NCI-H2227 (cell line): ENCODE measurements at regions not wholly inside any gene's neighbourhood (a gene's known extent, or its start where the extent isn't known, plus 50 kb on each side); places are given as distances from the start of the nearest gene placed in this dataset.

Source experiments
- DNase-seq: peaks from one replicate; lab custom pipeline; 2025; ENCODE audit not compliant: unreplicated experiment; lab: John Stamatoyannopoulos, UW

DNA sequence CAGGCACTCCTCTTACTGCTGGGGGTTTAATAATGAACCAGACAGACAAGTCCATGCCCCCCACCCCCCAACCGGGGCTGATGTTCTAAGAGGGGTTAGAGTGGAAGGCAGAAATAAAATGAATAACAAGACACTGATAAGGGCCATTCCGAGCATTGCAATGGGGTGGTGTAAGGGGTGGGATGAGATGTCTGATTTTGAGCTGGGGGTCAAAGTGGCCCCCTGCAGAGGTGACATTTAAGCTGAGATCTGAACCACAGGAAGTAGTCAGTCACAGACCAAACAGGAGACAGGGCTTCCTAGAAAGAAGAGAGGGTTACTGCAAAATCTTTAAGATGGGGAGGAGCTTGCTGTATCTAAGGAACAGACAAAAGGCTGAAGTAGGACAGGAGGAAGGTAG lies 180.6 kb upstream of the SH3BP4 start:
- DNase-seq, result no peak

- DNase-seq, result no peak
Measured at GRCh38 chr2:234770715-234771141, 181.1 kb upstream of the SH3BP4 start.

GRCh38 chr2:234770031-234770506 lies 181.7 kb upstream of the SH3BP4 start:
- no peak for DNase-seq

DNA sequence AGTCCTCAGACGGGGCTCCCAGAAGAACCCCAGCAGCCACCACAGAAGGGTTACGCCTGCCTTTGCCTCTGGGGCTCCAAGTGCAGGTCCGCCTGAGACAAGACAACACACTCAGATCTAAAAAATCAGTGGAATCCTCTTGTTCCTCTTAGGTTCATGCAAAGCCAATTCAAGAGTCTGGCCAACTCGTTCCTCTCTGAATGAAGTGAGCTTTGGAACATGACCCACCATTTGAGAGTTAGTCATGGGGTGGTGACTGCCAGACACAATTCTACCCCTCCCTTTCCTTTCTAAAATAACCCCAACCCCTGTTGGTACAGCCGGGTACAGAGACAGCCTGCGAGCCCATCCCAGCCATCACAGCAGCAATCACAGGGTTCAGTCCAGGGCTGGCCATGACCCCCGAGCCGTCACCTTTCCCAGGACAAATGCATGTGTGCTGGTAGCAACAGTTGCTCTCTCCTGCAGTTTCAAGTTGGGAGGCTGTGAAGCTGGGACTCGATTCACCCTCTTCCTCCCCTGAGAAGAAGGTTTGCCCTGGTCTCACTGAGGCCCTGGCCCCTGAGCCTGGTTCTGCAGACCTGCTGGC lies 183.1 kb upstream of the SH3BP4 start:
- DNase-seq, result no peak

- no peak for DNase-seq
Measured at GRCh38 chr2:234765279-234765678, 186.5 kb upstream of the SH3BP4 start.

GRCh38 chr2:234764372-234764771 lies 187.4 kb upstream of the SH3BP4 start:
- no peak for DNase-seq

GRCh38 chr2:234763002-234763873 lies 188.6 kb upstream of the SH3BP4 start:
- DNase-seq, result no peak

DNA sequence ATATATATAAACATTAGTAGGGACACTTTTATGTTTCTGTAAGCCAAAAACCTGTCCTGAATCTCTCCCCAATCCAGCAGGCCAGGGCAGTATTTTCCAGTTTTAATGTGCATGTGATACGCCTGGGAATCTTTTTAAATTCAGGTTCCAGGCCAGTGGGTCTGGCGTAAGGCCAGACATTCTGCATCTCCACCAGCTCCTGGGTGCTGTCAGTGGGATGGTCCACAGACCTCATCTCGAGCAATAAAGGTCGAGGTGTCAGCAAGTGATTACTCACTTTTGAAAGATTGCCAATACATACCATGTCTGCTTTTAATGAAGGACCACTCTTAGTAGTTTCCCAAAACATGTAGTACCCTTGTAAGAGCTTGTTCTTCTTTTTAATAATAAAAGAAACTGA lies 189.9 kb upstream of the SH3BP4 start:
- DNase-seq, result no peak

DNA sequence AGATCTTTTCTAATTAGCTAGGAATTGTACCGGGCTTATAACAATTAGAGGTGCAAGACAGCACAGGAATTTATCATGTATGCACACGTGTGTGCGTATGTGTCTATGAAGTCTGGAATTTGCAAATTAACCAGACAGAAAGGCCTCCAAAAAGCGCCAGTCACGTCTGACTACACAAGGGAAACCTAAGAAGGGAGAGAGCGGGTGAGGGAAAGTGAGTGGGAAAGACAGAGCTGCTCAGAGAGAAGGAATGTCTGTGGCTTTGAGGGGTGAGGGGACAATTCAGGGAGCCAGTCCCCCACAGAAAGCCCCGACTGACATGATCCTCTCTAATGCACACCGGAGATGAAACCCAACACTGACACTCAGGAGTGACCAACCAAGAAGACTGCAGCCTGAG lies 197.7 kb upstream of the SH3BP4 start:
- no peak for DNase-seq

GRCh38 chr2:234753701-234754100 lies 198.1 kb upstream of the SH3BP4 start:
- no peak for DNase-seq

GRCh38 chr2:234752966-234753365 lies 198.9 kb upstream of the SH3BP4 start:
- no peak for DNase-seq

DNA sequence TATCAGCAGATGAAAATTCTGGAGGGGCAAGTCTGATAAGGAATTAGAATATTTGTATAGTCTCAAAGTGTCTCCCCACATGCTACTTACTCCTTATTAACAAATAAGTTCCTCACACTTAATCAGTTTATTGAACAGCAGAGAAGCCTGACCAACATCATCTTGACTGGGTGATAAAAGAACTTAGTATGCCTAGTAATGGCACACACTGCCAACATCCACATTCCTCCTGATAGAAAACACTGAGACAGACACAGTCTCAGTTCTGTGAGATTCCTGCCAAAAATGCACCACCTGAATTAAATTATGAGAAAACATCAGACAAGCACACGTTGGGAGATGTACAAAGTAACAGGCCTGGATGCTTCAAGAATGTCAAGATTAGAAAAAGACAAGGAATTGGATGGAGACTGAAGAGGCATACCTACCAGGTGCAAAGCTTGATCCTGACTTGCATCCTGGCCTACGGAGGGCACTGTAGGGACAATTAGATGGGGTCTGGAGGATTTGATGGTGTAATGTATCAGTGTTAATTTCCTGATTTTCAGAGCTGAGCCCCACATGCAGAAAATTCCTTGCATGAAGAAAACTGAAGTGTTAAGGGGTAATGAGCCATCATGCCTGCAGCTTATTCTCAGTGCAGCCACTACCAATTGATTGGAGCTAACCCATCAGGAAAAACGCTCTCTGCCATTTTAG lies 200.4 kb upstream of the SH3BP4 start:
- DNase-seq, result no peak

GRCh38 chr2:234747833-234748559 lies 203.8 kb upstream of the SH3BP4 start:
- DNase-seq, result no peak

DNA sequence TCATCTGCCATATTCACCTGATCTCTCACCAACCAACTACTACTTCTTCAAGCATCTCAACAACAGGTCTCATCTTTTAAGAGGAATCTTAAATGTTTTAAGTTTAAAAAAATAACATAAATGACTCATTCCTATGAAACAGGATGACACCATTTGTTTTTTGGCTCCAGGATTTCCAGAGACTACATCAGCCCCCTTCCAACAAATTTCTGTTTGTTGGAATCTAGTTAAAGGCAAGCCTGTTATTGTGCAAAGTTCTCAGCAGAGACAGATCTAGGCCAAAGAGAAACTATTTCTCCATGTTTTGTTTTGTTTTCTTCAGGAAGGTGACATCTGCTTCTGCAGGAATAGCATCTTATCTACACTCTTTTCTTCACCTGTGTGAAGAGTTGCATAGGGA lies 204.8 kb upstream of the SH3BP4 start:
- no peak for DNase-seq

DNA sequence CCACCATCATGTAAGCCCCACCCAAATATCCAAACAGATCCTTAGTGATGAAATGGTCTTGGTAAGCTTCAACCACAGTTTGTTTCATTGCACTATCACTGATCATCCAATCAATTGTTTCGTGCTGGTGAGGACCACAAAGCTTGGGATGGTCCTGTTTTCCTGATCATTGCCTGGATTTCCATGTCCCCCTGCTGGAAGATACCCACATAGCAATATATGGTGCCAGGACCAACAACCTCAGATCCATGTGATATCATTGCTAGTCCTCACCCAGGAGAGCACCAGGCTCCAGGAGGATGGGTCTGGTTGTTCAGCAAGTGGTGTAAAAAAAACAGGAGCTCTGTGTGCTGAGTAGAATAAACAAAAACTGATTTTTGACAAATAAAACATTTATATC lies 206.5 kb upstream of the SH3BP4 start:
- no peak for DNase-seq

DNA sequence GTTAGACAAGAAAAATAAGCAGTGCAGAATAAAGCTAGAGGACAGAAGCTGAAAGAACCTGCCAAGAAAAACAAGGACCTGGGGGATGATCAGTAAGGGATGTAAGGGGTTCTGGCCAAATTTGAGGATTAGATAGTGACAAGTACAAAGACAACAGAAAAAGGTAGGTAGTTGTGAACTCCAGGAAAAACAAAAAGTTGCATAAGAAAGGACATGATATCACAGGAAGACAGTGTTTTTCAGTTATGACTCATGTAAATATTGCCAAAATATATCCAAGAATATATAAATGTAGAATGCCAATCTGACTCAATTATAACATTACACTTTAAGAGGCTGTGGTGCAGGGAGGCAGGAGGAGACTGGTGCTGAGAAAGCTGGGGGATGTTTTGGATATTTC lies 209.8 kb upstream of the SH3BP4 start:
- DNase-seq, result no peak

DNA sequence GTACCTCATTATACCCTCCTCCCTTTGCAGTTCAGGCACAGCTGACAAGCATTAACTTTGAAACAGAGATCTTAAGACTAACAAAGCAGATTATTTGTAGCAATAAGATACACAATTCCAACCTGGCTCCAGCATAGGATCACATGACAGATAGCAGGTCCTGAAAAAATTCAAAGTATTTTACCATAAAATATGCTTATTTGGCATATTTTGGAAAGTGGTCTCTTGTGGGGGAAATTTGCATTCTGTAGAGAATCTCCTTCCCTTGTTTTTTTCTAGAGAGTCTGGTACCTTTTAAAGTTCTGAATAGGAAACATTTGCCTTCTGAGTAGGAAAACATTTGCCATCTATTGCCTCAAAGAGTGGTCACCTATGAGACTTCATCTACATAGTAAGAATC lies 212.8 kb upstream of the SH3BP4 start:
- DNase-seq, result no peak

DNA sequence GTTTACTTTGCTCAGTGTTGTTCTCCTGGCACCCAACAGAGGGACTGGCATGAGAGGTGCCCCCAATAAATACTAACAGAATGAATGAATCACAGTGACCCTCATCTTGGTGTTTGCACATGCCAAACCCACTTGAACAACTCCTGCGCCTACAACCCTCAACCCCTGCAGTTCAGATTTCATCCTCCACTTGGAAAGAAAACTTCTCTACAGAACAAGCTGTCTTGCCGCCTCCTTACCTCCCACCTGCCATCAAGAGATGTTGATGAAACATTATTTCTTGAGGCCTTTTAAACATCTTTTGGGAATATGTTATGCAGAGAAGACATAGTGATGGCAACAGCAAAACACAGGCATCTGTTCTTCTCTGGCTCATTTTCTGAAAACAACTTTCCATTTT lies 216.0 kb upstream of the SH3BP4 start:
- no peak for DNase-seq

- no peak for DNase-seq
Measured at GRCh38 chr2:234733795-234734600, 217.8 kb upstream of the SH3BP4 start.

DNA sequence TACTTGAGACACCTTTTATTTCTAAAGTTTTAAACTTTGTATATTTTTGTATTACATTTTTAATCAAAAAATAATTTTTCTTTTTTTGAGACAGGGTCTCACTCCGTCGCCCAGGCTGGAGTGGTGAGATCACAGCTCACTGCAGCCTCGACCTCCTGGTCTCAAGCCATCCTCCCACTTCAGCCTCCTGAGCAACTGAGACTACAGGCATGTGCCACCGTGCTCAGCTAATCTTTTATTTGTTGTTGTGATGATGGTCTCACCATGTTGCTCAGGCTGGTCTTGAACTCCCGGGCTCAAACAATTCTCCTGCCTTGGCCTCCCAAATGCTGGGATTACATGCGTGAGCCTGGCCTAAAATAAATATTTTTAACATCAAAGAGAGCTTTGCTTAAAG lies 218.7 kb upstream of the SH3BP4 start:
- DNase-seq, result no peak
